ENCODE measurements at regions not wholly inside any gene's neighbourhood (a gene's known extent, or its start where the extent isn't known, plus 50 kb on each side); places are given as distances from the start of the nearest gene placed in this dataset.

- ChIA-PET CTCF (interaction anchor here (0.7 kb wide), 1 partner anchor 11 kb away, joined by 3 read pairs; no protein-coding TSS in a partner anchor), POLR2A (no interaction called here)
- H4K20me1 ChIP-seq (ENCODE audit: insufficient read depth) = no peaks in the 10 kb centered on the region
- TF ChIP-seq GATA2 (CRISPR knock-in tag; IDR thresholded peaks at IDR 0.05) (no peak), FOXJ3 (CRISPR knock-in tag; IDR thresholded peaks at IDR 0.05) (no peak), EZH2phosphoT487 (IDR thresholded peaks at IDR 0.05; ENCODE audit: borderline replicate concordance, low read depth) (no peak), FOSL2 (IDR thresholded peaks at IDR 0.05; ENCODE audit: borderline replicate concordance, low read depth) (no peak), POLR2AphosphoS5 (IDR thresholded peaks at IDR 0.05; ENCODE audit: low read depth, low read length) (no peak), ELF1 (IDR thresholded peaks at IDR 0.05) (no peak), CTCF (IDR thresholded peaks at IDR 0.05) (no peak), CHD2 (IDR thresholded peaks at IDR 0.05; ENCODE audit: low read length, partially characterized antibody) (no peak), NFIC (IDR thresholded peaks at IDR 0.05; ENCODE audit: borderline replicate concordance) (no peak)
- peaks cover 10% of the 10 kb centered on the region for H3F3A ChIP-seq (replicated peaks; ENCODE audit: insufficient read depth)
- H3K9me3 ChIP-seq = no peaks in the 10 kb centered on the region
- no peak overlapping the region for H3K9ac ChIP-seq
- H3K27me3 ChIP-seq (ENCODE audit: insufficient read depth) = no peaks in the 10 kb centered on the region
- H3K27ac ChIP-seq (ENCODE audit: low read depth in 2 of 2, low read length in 1 of 2) = no peak overlapping the region
- H3K36me3 ChIP-seq (replicated peaks in 1 of 2; ENCODE audit: control insufficient read depth in 1 of 2, insufficient read depth in 2 of 2, low read length in 1 of 2) = no peaks in the 10 kb centered on the region
- no peak overlapping the region for H3K4me3 ChIP-seq (ENCODE audit: low read depth in 2 of 2, low read length in 1 of 2)
- no peaks in the 10 kb centered on the region for H3K9me2 ChIP-seq
- no peak overlapping the region for H2AFZ ChIP-seq (ENCODE audit: low read depth)
- peaks cover 7 to 19% of the 10 kb centered on the region in 2 experiments; a peak in 3 of 4 replicates for H3K4me1 ChIP-seq (ENCODE audit: control insufficient read depth in 1 of 2, insufficient read depth in 2 of 2, low read depth in 1 of 2, low read length in 1 of 2)
- no peak for DNase-seq
- no peak overlapping the region for H3K4me2 ChIP-seq
- WGBS (ENCODE audit: low lambda C conversion rate) = 91% methylated on average over 4 of the region's 4 CpGs
- H3K79me2 ChIP-seq (ENCODE audit: insufficient read depth) = no peaks in the 10 kb centered on the region; the same call in 1 of the 2 replicates
Observed at GRCh38 chr2:64732146-64732545, 78.4 kb upstream of the SERTAD2 start.

GRCh38 chr2:64735504-64735903, 81.8 kb upstream of the SERTAD2 start:
- TF ChIP-seq FOXM1 (IDR thresholded peaks at IDR 0.05; ENCODE audit: low read depth) = no peak
- no peak for TF ChIP-seq POLR2AphosphoS5 (IDR thresholded peaks at IDR 0.05; ENCODE audit: low read depth, low read length)
- TF ChIP-seq JUND (IDR thresholded peaks at IDR 0.05) = no peak
- Histone ChIP-seq H4K20me1 (ENCODE audit: insufficient read depth) (no peaks in the 10 kb centered on the region), H3K9me2 (no peaks in the 10 kb centered on the region), H2AFZ (ENCODE audit: low read depth) (no peak overlapping the region), H3K27ac (ENCODE audit: low read depth in 2 of 2, low read length in 1 of 2) (no peak overlapping the region), H3F3A (replicated peaks; ENCODE audit: insufficient read depth) (peaks cover 9% of the 10 kb centered on the region), H3K79me2 (ENCODE audit: insufficient read depth) (peaks cover 8% of the 10 kb centered on the region), H3K4me1 (ENCODE audit: control insufficient read depth in 1 of 2, insufficient read depth in 2 of 2, low read depth in 1 of 2, low read length in 1 of 2) (peaks cover 0 to 6% of the 10 kb centered on the region in 2 experiments; a peak in 3 of 4 replicates), H3K27me3 (ENCODE audit: insufficient read depth) (no peaks in the 10 kb centered on the region), H3K9me3 (no peaks in the 10 kb centered on the region), H3K4me3 (ENCODE audit: low read depth in 2 of 2, low read length in 1 of 2) (no peak overlapping the region), H3K36me3 (replicated peaks in 1 of 2; ENCODE audit: control insufficient read depth in 1 of 2, insufficient read depth in 2 of 2, low read length in 1 of 2) (no peaks in the 10 kb centered on the region), H3K4me2 (no peak overlapping the region), H3K9ac (no peak overlapping the region)
- POLR2A ChIA-PET = no interaction called here
- CTCF ChIA-PET = interaction anchor here (0.9 to 1.2 kb wide), 2 partner anchors 15 to 129 kb away, joined by 3 read pairs; no protein-coding TSS in a partner anchor
- no peak for DNase-seq
- 88% methylated on average over 2 of the region's 2 CpGs for WGBS (ENCODE audit: low lambda C conversion rate)

- no peak overlapping the region for H3K4me2 ChIP-seq
- CTCF ChIA-PET = interaction anchor here (2.4 kb wide), 1 partner anchor 91 kb away, joined by 9 read pairs; no protein-coding TSS in a partner anchor
- DNase-seq = no peak
- H3K27me3 ChIP-seq (ENCODE audit: insufficient read depth) = no peaks in the 10 kb centered on the region
- H3K79me2 ChIP-seq (ENCODE audit: insufficient read depth) = peaks cover 8% of the 10 kb centered on the region
- H3K4me1 ChIP-seq (ENCODE audit: control insufficient read depth in 1 of 2, insufficient read depth in 2 of 2, low read depth in 1 of 2, low read length in 1 of 2) = no peaks in the 10 kb centered on the region
- H3K9me3 ChIP-seq = no peaks in the 10 kb centered on the region
- no peak overlapping the region for H3K4me3 ChIP-seq (ENCODE audit: low read depth in 2 of 2, low read length in 1 of 2)
- H2AFZ ChIP-seq (ENCODE audit: low read depth) = no peak overlapping the region
- H3F3A ChIP-seq (replicated peaks; ENCODE audit: insufficient read depth) = peaks cover 6% of the 10 kb centered on the region
- no peaks in the 10 kb centered on the region for H3K36me3 ChIP-seq (replicated peaks in 1 of 2; ENCODE audit: control insufficient read depth in 1 of 2, insufficient read depth in 2 of 2, low read length in 1 of 2)
- H3K27ac ChIP-seq (ENCODE audit: low read depth in 2 of 2, low read length in 1 of 2) = no peak overlapping the region
- no peaks in the 10 kb centered on the region for H3K9me2 ChIP-seq
- POLR2A ChIA-PET = no interaction called here
- no peaks in the 10 kb centered on the region for H4K20me1 ChIP-seq (ENCODE audit: insufficient read depth)
- H3K9ac ChIP-seq = no peak overlapping the region
- TF ChIP-seq TCF12 (IDR thresholded peaks at IDR 0.05) = no peak
- no peak for TF ChIP-seq USF2 (IDR thresholded peaks at IDR 0.05; ENCODE audit: borderline replicate concordance, low read depth, low read length)
- no peak for TF ChIP-seq FOXJ3 (CRISPR knock-in tag; IDR thresholded peaks at IDR 0.05)
- no peak for TF ChIP-seq CTCF (IDR thresholded peaks at IDR 0.05)
- no peak for TF ChIP-seq EZH2phosphoT487 (IDR thresholded peaks at IDR 0.05; ENCODE audit: borderline replicate concordance, low read depth)
- no peak for TF ChIP-seq TAF1 (IDR thresholded peaks at IDR 0.05; ENCODE audit: borderline replicate concordance, low read depth, low read length)
- TF ChIP-seq NRF1 (IDR thresholded peaks at IDR 0.05; ENCODE audit: low read depth, low read length) = no peak
- TF ChIP-seq EP300 (IDR thresholded peaks at IDR 0.05; ENCODE audit: borderline replicate concordance in 1 of 2, low read depth in 1 of 2, low read length in 1 of 2) = no peak
- TF ChIP-seq CHD2 (IDR thresholded peaks at IDR 0.05; ENCODE audit: low read length, partially characterized antibody) = no peak
- no peak for TF ChIP-seq USF1 (IDR thresholded peaks at IDR 0.05; ENCODE audit: borderline replicate concordance, low read depth)
Observed at GRCh38 chr2:64737547-64737946, 83.8 kb upstream of the SERTAD2 start.
